ENCODE measurements at regions not wholly inside any gene's neighbourhood (a gene's known extent, or its start where the extent isn't known, plus 50 kb on each side); places are given as distances from the start of the nearest gene placed in this dataset.

DNA sequence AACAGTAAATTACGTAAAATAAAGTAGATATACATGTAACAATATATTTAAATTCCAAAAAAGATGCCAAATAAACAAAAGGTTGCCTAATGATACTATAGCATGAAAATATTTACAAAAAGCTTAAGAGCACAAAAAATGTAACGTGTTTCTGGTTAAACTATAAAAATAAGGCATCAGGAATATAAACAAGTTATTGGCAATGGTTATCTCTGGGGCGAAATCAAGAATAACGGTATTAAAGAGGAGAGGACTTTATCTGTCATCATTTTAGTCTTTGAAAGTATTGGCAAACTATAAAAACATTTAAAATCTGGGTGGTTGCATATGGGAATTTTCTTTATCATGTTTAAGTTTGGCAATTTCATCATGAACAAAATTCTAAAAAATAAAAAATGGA lies 1599.2 kb downstream of the MAT2B start:
- TF ChIP-seq POLR2A (IDR thresholded peaks at IDR 0.05), result no peak
- TF ChIP-seq, protein P1, sequence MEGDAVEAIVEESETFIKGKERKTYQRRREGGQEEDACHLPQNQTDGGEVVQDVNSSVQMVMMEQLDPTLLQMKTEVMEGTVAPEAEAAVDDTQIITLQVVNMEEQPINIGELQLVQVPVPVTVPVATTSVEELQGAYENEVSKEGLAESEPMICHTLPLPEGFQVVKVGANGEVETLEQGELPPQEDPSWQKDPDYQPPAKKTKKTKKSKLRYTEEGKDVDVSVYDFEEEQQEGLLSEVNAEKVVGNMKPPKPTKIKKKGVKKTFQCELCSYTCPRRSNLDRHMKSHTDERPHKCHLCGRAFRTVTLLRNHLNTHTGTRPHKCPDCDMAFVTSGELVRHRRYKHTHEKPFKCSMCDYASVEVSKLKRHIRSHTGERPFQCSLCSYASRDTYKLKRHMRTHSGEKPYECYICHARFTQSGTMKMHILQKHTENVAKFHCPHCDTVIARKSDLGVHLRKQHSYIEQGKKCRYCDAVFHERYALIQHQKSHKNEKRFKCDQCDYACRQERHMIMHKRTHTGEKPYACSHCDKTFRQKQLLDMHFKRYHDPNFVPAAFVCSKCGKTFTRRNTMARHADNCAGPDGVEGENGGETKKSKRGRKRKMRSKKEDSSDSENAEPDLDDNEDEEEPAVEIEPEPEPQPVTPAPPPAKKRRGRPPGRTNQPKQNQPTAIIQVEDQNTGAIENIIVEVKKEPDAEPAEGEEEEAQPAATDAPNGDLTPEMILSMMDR (IDR thresholded peaks at IDR 0.05 in 8 of 11, conservative IDR thresholded peaks at IDR 0.05 in 3 of 11), result no peak
- TF ChIP-seq POLR2AphosphoS5 (IDR thresholded peaks at IDR 0.05), result no peak
- H3K4me1 ChIP-seq, result no peaks in the 10 kb centered on the region
- H3K36me3 ChIP-seq, result no peaks in the 10 kb centered on the region
- H3K9me3 ChIP-seq, result peaks cover 0 to 16% (median 7%) of the 10 kb centered on the region in 8 donors
- H3K4me3 ChIP-seq, result no peak overlapping the region
- no peak for DNase-seq
- no peak overlapping the region for H3K27ac ChIP-seq
- no peaks in the 10 kb centered on the region for H3K27me3 ChIP-seq (replicated peaks in 1 of 7)
- intact Hi-C loops (cut with DNase I; ENCODE audit: low total_unique reads), result no loop called here
- 59 to 93% (median 67%) methylated on average over 4 of the region's 4 CpGs for WGBS, 5 donors

DNA sequence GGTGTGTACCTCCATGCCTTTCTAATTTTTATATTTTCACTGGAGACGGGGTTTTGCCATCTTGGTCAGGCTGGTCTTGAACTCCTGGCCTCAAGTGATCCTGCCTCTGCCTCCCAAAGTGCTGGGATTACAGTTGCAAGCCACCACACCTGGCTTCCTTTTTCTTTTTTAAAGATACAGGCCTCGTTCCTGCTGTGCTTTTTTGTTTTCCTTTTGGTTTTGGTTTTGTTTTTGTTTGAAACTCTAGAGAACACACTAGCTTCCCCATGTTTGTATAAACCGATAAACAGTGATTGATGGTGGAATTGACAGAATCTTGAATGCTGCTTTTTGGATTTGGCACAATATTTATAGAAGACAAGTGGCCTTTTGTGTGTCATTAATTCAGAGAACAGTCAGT lies 1603.4 kb downstream of the MAT2B start:
- TF ChIP-seq POLR2AphosphoS5 (IDR thresholded peaks at IDR 0.05), result no peak
- H3K36me3 ChIP-seq, result no peaks in the 10 kb centered on the region
- H3K9me3 ChIP-seq, result no peaks in the 10 kb centered on the region
- WGBS, 5 donors, result 62 to 65% (median 64%) methylated on average over 3 of the region's 3 CpGs
- no peak overlapping the region for H3K4me3 ChIP-seq
- H3K4me1 ChIP-seq, result no peaks in the 10 kb centered on the region
- no peak for DNase-seq
- no peak overlapping the region for H3K27ac ChIP-seq
- intact Hi-C loops (cut with DNase I; ENCODE audit: low total_unique reads), result no loop called here
- H3K27me3 ChIP-seq (replicated peaks in 1 of 7), result no peaks in the 10 kb centered on the region

DNA sequence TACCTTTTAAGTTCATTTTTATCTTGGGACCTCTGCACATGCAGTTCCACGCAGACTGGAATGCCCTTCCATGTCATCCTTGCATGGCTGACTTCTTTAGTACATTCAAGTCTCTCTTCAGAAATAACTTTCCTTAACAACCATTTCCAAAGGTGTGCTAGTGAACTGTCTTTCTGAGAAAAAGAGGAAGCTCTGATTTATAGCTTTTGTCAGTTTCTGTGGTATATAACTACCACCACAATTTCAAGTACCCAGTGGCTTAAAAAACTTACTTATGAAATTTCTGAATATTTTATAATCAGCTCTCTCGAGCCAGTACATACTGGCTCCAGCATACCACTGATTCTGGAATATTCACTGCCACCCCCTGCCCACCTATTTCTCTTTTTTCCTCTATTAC lies 1613.8 kb downstream of the MAT2B start:
- intact Hi-C loops (cut with DNase I; ENCODE audit: low total_unique reads), result no loop called here

DNA sequence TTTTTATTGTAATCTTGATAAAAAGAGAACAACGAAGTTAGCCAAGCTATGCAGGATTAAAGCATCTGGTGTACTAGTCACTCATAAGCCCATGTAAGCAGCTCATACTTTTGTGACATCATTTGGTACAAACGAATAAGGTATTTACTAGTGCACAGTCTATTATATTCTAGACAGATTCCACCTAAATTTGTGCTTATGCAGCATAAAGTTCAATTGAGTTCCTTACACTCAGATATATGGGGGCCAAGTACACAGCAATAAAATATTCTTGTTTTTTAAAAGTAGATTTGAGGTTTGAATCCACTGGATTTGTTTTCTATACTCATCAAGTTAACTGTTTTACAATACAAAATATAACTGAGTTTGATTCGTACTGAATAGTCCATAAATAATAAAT lies 1621.2 kb downstream of the MAT2B start:
- no peaks in the 10 kb centered on the region for H3K4me1 ChIP-seq
- TF ChIP-seq, protein P1 (IDR thresholded peaks at IDR 0.05 in 8 of 11, conservative IDR thresholded peaks at IDR 0.05 in 3 of 11), result no peak
- no peak for TF ChIP-seq POLR2AphosphoS5 (IDR thresholded peaks at IDR 0.05)
- TF ChIP-seq POLR2A (IDR thresholded peaks at IDR 0.05), result no peak
- H3K36me3 ChIP-seq, result no peaks in the 10 kb centered on the region
- no peak for DNase-seq
- intact Hi-C loops (cut with DNase I; ENCODE audit: low total_unique reads), result no loop called here
- H3K27me3 ChIP-seq (replicated peaks in 1 of 7), result no peaks in the 10 kb centered on the region
- H3K9me3 ChIP-seq, result no peaks in the 10 kb centered on the region
- no peak overlapping the region for H3K4me3 ChIP-seq
- WGBS, 5 donors, result 63 to 77% (median 68%) methylated on average over 3 of the region's 3 CpGs
- no peak overlapping the region for H3K27ac ChIP-seq

More for the DNA sequence above, 1613.8 kb downstream of the MAT2B start:
- no peaks in the 10 kb centered on the region for H3K4me1 ChIP-seq
- TF ChIP-seq POLR2A (IDR thresholded peaks at IDR 0.05) (no peak), POLR2AphosphoS5 (IDR thresholded peaks at IDR 0.05) (no peak)
- TF ChIP-seq, protein P1 (IDR thresholded peaks at IDR 0.05 in 8 of 11, conservative IDR thresholded peaks at IDR 0.05 in 3 of 11), result no peak
- peaks cover 0 to 15% (median 4%) of the 10 kb centered on the region in 8 donors for H3K9me3 ChIP-seq
- no peak overlapping the region for H3K4me3 ChIP-seq
- no peaks in the 10 kb centered on the region for H3K36me3 ChIP-seq
- DNase-seq, result no peak
- 50 to 61% (median 58%) methylated on average over 2 of the region's 2 CpGs for WGBS, 5 donors
- no peaks in the 10 kb centered on the region for H3K27me3 ChIP-seq (replicated peaks in 1 of 7)
- H3K27ac ChIP-seq, result no peak overlapping the region

DNA sequence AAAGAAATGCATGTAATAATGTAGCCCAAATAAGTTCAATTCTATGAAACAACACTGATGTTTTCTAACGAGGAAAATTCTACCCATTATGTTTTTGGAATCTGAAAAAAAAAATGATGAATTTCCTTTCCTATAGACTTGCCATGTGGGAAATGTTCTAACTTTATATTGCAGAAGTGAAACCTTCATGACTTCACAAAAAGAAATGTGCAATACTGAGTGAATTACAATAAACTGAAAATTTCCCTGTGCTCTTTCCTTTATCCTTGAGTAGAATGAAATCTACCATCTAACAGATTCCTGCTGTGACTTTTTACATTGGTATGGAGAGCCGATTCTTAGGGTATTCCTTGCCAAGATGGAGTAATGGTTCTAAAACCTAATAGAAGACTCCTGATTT lies 1622.5 kb downstream of the MAT2B start:
- no peak overlapping the region for H3K4me3 ChIP-seq
- WGBS, 5 donors, result 46 to 69% (median 61%) methylated on average over 2 of the region's 2 CpGs

More for the DNA sequence above, 1622.5 kb downstream of the MAT2B start:
- TF ChIP-seq, protein P1 (IDR thresholded peaks at IDR 0.05 in 8 of 11, conservative IDR thresholded peaks at IDR 0.05 in 3 of 11), result no peak
- TF ChIP-seq POLR2A (IDR thresholded peaks at IDR 0.05) (no peak), POLR2AphosphoS5 (IDR thresholded peaks at IDR 0.05) (no peak)
- no peaks in the 10 kb centered on the region for H3K4me1 ChIP-seq
- H3K27me3 ChIP-seq (replicated peaks in 1 of 7), result no peaks in the 10 kb centered on the region
- DNase-seq, result no peak
- H3K36me3 ChIP-seq, result no peaks in the 10 kb centered on the region
- no peaks in the 10 kb centered on the region for H3K9me3 ChIP-seq
- H3K27ac ChIP-seq, result no peak overlapping the region
- intact Hi-C loops (cut with DNase I; ENCODE audit: low total_unique reads), result no loop called here
